Dendritic cell treated with granulocyte-macrophage colony-stimulating factor and Interleukin-4, amounts not matched to agents 40 ng/mL and 50 ng/mL, for 4 days (primary cell): ENCODE measurements at regions not wholly inside any gene's neighbourhood (a gene's known extent, or its start where the extent isn't known, plus 50 kb on each side); places are given as distances from the start of the nearest gene placed in this dataset.

Source experiments
- H3K27ac Mint-ChIP-seq: one replicate; pipeline ENCODE4 v1.8.0; 2022; ENCODE audit warnings: mild to moderate bottlenecking, mixed read lengths
- H3K27me3 Mint-ChIP-seq: one replicate; pipeline ENCODE4 v1.8.0; 2022; ENCODE audit warnings: mild to moderate bottlenecking, mixed read lengths
- H3K36me3 Mint-ChIP-seq: one replicate; pipeline ENCODE4 v1.8.0; 2022; ENCODE audit warnings: low read depth, mixed read lengths
- H3K4me1 Mint-ChIP-seq: one replicate; pipeline ENCODE4 v1.8.0; 2022; ENCODE audit warnings: low read depth, mixed read lengths
- H3K4me3 Mint-ChIP-seq: one replicate; pipeline ENCODE4 v1.8.0; 2022; ENCODE audit warnings: mild to moderate bottlenecking, moderate library complexity, mixed read lengths
- H3K9me3 Mint-ChIP-seq: one replicate; pipeline ENCODE4 v1.8.0; 2022; ENCODE audit warnings: mixed read lengths
- intact Hi-C: fragments of 100-400 bp; cut with micrococcal nuclease; formaldehyde crosslinking; loops from one replicate; pipeline ENCODE4 v1.15.0; 2022

GRCh38 chr12:92467886-92468285 lies 234.9 kb upstream of the PLEKHG7 start:
- peaks cover 18% of the 10 kb centered on the region for H3K4me1 Mint-ChIP-seq
- H3K4me3 Mint-ChIP-seq: no peak overlapping the region
- intact Hi-C loops: no loop called here
- H3K27ac Mint-ChIP-seq: no peak overlapping the region
- no peaks in the 10 kb centered on the region for H3K36me3 Mint-ChIP-seq
- no peaks in the 10 kb centered on the region for H3K9me3 Mint-ChIP-seq
- H3K27me3 Mint-ChIP-seq: no peaks in the 10 kb centered on the region

GRCh38 chr12:92466391-92467305 lies 236.1 kb upstream of the PLEKHG7 start:
- Mint-ChIP-seq H3K27ac (peak overlapping the region; percentile 62), H3K27me3 (no peaks in the 10 kb centered on the region), H3K4me1 (peaks cover 18% of the 10 kb centered on the region), H3K9me3 (no peaks in the 10 kb centered on the region), H3K4me3 (no peak overlapping the region), H3K36me3 (no peaks in the 10 kb centered on the region)
- intact Hi-C loops: no loop called here

GRCh38 chr12:92465786-92466295 lies 236.9 kb upstream of the PLEKHG7 start:
- peaks cover 18% of the 10 kb centered on the region for H3K4me1 Mint-ChIP-seq

GRCh38 chr12:92464911-92465310 lies 237.9 kb upstream of the PLEKHG7 start:
- Mint-ChIP-seq H3K4me3 (no peak overlapping the region), H3K36me3 (no peaks in the 10 kb centered on the region), H3K4me1 (peaks cover 22% of the 10 kb centered on the region), H3K27me3 (no peaks in the 10 kb centered on the region), H3K9me3 (no peaks in the 10 kb centered on the region), H3K27ac (no peak overlapping the region)
- intact Hi-C loops: no loop called here

More at GRCh38 chr12:92465786-92466295, 236.9 kb upstream of the PLEKHG7 start:
- peak overlapping the region; percentile 62 for H3K27ac Mint-ChIP-seq
- intact Hi-C loops: no loop called here
- H3K4me3 Mint-ChIP-seq: no peak overlapping the region
- no peaks in the 10 kb centered on the region for H3K9me3 Mint-ChIP-seq
- H3K27me3 Mint-ChIP-seq: no peaks in the 10 kb centered on the region
- no peaks in the 10 kb centered on the region for H3K36me3 Mint-ChIP-seq

GRCh38 chr12:92463171-92463570 lies 239.6 kb upstream of the PLEKHG7 start:
- Mint-ChIP-seq H3K27ac (no peak overlapping the region), H3K36me3 (no peaks in the 10 kb centered on the region), H3K27me3 (no peaks in the 10 kb centered on the region), H3K4me1 (peaks cover 30% of the 10 kb centered on the region), H3K4me3 (no peak overlapping the region), H3K9me3 (no peaks in the 10 kb centered on the region)
- intact Hi-C loops: no loop called here

- Mint-ChIP-seq H3K9me3 (no peaks in the 10 kb centered on the region), H3K36me3 (no peaks in the 10 kb centered on the region), H3K27ac (no peak overlapping the region), H3K4me3 (no peak overlapping the region), H3K27me3 (no peaks in the 10 kb centered on the region), H3K4me1 (peaks cover 35% of the 10 kb centered on the region)
- intact Hi-C loops: no loop called here
These were observed 240.3 kb upstream of the PLEKHG7 start for GRCh38 chr12:92462527-92462926.

- Mint-ChIP-seq H3K27ac (no peak overlapping the region), H3K9me3 (no peaks in the 10 kb centered on the region), H3K4me3 (no peak overlapping the region), H3K27me3 (no peaks in the 10 kb centered on the region), H3K36me3 (no peaks in the 10 kb centered on the region), H3K4me1 (peaks cover 39% of the 10 kb centered on the region)
- intact Hi-C loops: no loop called here
These were observed 240.7 kb upstream of the PLEKHG7 start for GRCh38 chr12:92462049-92462448.

GRCh38 chr12:92459850-92460249 lies 242.9 kb upstream of the PLEKHG7 start:
- Mint-ChIP-seq H3K4me3 (no peak overlapping the region), H3K27me3 (no peaks in the 10 kb centered on the region), H3K27ac (peak overlapping the region; percentile 46)

GRCh38 chr12:92458996-92459395 lies 243.8 kb upstream of the PLEKHG7 start:
- peaks cover 28% of the 10 kb centered on the region for H3K4me1 Mint-ChIP-seq

More at GRCh38 chr12:92459850-92460249, 242.9 kb upstream of the PLEKHG7 start:
- peaks cover 9% of the 10 kb centered on the region for H3K9me3 Mint-ChIP-seq
- peaks cover 28% of the 10 kb centered on the region for H3K4me1 Mint-ChIP-seq
- intact Hi-C loops: no loop called here
- no peaks in the 10 kb centered on the region for H3K36me3 Mint-ChIP-seq

GRCh38 chr12:92457458-92458180 lies 245.2 kb upstream of the PLEKHG7 start:
- H3K4me1 Mint-ChIP-seq: peaks cover 28% of the 10 kb centered on the region
- no peaks in the 10 kb centered on the region for H3K36me3 Mint-ChIP-seq
- H3K4me3 Mint-ChIP-seq: no peak overlapping the region
- peak overlapping the region; percentile 76 for H3K27ac Mint-ChIP-seq
- H3K27me3 Mint-ChIP-seq: no peaks in the 10 kb centered on the region
- intact Hi-C loops: no loop called here
- peaks cover 9% of the 10 kb centered on the region for H3K9me3 Mint-ChIP-seq

More at GRCh38 chr12:92458996-92459395, 243.8 kb upstream of the PLEKHG7 start:
- Mint-ChIP-seq H3K4me3 (no peak overlapping the region), H3K27ac (no peak overlapping the region), H3K27me3 (no peaks in the 10 kb centered on the region), H3K36me3 (no peaks in the 10 kb centered on the region), H3K9me3 (peaks cover 9% of the 10 kb centered on the region)
- intact Hi-C loops: no loop called here

GRCh38 chr12:92452763-92453162 lies 250.0 kb upstream of the PLEKHG7 start:
- no peak overlapping the region for H3K4me3 Mint-ChIP-seq
- peaks cover 9% of the 10 kb centered on the region for H3K9me3 Mint-ChIP-seq

GRCh38 chr12:92446083-92446460 lies 256.7 kb upstream of the PLEKHG7 start:
- H3K9me3 Mint-ChIP-seq: no peaks in the 10 kb centered on the region
- H3K27ac Mint-ChIP-seq: peak overlapping the region; percentile 82
- H3K4me1 Mint-ChIP-seq: peaks cover 21% of the 10 kb centered on the region
- intact Hi-C loops: no loop called here
- no peaks in the 10 kb centered on the region for H3K36me3 Mint-ChIP-seq
- no peak overlapping the region for H3K4me3 Mint-ChIP-seq
- no peaks in the 10 kb centered on the region for H3K27me3 Mint-ChIP-seq

More at GRCh38 chr12:92452763-92453162, 250.0 kb upstream of the PLEKHG7 start:
- H3K27ac Mint-ChIP-seq: no peak overlapping the region
- no peaks in the 10 kb centered on the region for H3K36me3 Mint-ChIP-seq
- intact Hi-C loops: no loop called here
- H3K4me1 Mint-ChIP-seq: peaks cover 13% of the 10 kb centered on the region
- no peaks in the 10 kb centered on the region for H3K27me3 Mint-ChIP-seq

GRCh38 chr12:92445253-92446082 lies 257.3 kb upstream of the PLEKHG7 start:
- no peak overlapping the region for H3K4me3 Mint-ChIP-seq
- no peaks in the 10 kb centered on the region for H3K27me3 Mint-ChIP-seq
- no peaks in the 10 kb centered on the region for H3K9me3 Mint-ChIP-seq
- no peaks in the 10 kb centered on the region for H3K36me3 Mint-ChIP-seq
- peaks cover 21% of the 10 kb centered on the region for H3K4me1 Mint-ChIP-seq
- peak overlapping the region; percentile 82 for H3K27ac Mint-ChIP-seq
- intact Hi-C loops: no loop called here
